H9 (cell line): ENCODE measurements at regions not wholly inside any gene's neighbourhood (a gene's known extent, or its start where the extent isn't known, plus 50 kb on each side); places are given as distances from the start of the nearest gene placed in this dataset.
"Not testable (repeated sequence)": the region's sequence is repeated elsewhere in the genome, so short reads cannot be mapped to it uniquely, and the experiment has no call there.

Experiments used
- DNase-seq: peaks from one replicate; pipeline ENCODE4 v3.0.0-alpha.2; 2017
- H2AFZ ChIP-seq: one replicate; pipeline ENCODE4 v1.6.1; 2013; ENCODE audit warnings: mild to moderate bottlenecking, low read length, control low read depth, moderate library complexity
- H2AK5ac ChIP-seq: 2 replicates; pipeline ENCODE4 v1.6.1; 2013; ENCODE audit warnings: low read length, control low read depth, mixed read lengths; ENCODE audit not compliant: insufficient read length
- H2BK120ac ChIP-seq: one replicate; pipeline ENCODE4 v1.6.1; 2013; ENCODE audit warnings: low read depth, mild to moderate bottlenecking, low read length, control low read depth, inconsistent platforms; ENCODE audit not compliant: poor library complexity, severe bottlenecking
- H2BK12ac ChIP-seq: 2 replicates; pipeline ENCODE4 v1.6.1; 2013; ENCODE audit warnings: low read length, control low read depth, mixed read lengths, low read depth; ENCODE audit not compliant: insufficient read length
- H2BK15ac ChIP-seq: 2 replicates; pipeline ENCODE4 v1.6.1; 2013; ENCODE audit warnings: low read depth, low read length, control low read depth
- H2BK20ac ChIP-seq: one replicate; pipeline ENCODE4 v1.6.1; 2013; ENCODE audit warnings: low read depth, mild to moderate bottlenecking, low read length, control low read depth, inconsistent platforms; ENCODE audit not compliant: poor library complexity, severe bottlenecking
- H2BK5ac ChIP-seq: 2 replicates; pipeline ENCODE4 v1.6.1; 2013; ENCODE audit warnings: low read length, control low read depth, mixed read lengths; ENCODE audit not compliant: insufficient read length
- H3K14ac ChIP-seq: 2 replicates; pipeline ENCODE4 v1.6.1; 2013; ENCODE audit warnings: low read length, control low read depth; ENCODE audit not compliant: insufficient read depth
- H3K18ac ChIP-seq: 2 replicates; pipeline ENCODE4 v1.6.1; 2013; ENCODE audit warnings: low read depth, mild to moderate bottlenecking, mixed read lengths, low read length, control low read depth; ENCODE audit not compliant: insufficient read length
- H3K23ac ChIP-seq: 2 replicates; pipeline ENCODE4 v1.6.1; 2013; ENCODE audit warnings: low read length, control low read depth, mixed read lengths, low read depth; ENCODE audit not compliant: insufficient read length
- H3K23me2 ChIP-seq: 2 replicates; pipeline ENCODE4 v1.6.1; 2013; ENCODE audit warnings: low read depth, mild to moderate bottlenecking, mixed read lengths, low read length, control low read depth; ENCODE audit not compliant: insufficient read length, poor library complexity, severe bottlenecking
- H3K27ac ChIP-seq: 2 replicates; pipeline ENCODE4 v1.5.1; 2013; ENCODE audit warnings: low read length, control low read depth, mixed read lengths, low read depth; ENCODE audit not compliant: insufficient read length
- H3K27me3 ChIP-seq: 2 replicates; pipeline ENCODE4 v1.6.1; 2013; ENCODE audit warnings: low read length, control low read depth, inconsistent platforms; ENCODE audit not compliant: insufficient read depth
- H3K4ac ChIP-seq: 2 replicates; pipeline ENCODE4 v1.6.1; 2013; ENCODE audit warnings: low read depth, mild to moderate bottlenecking, control low read depth, inconsistent platforms, low read length, moderate library complexity
- H3K4me1 ChIP-seq: 2 replicates; pipeline ENCODE4 v1.6.1; 2013; ENCODE audit warnings: low read length, control low read depth, inconsistent platforms; ENCODE audit not compliant: insufficient read depth
- H3K4me2 ChIP-seq: 2 replicates; pipeline ENCODE4 v1.6.1; 2013; ENCODE audit warnings: low read length, control low read depth, mixed read lengths; ENCODE audit not compliant: insufficient read length, insufficient read depth
- H3K56ac ChIP-seq: 2 replicates; pipeline ENCODE4 v1.6.1; 2013; ENCODE audit warnings: low read depth, mild to moderate bottlenecking, mixed read lengths, low read length, control low read depth; ENCODE audit not compliant: insufficient read length
- H3K79me1 ChIP-seq: 2 replicates; pipeline ENCODE4 v1.6.1; 2013; ENCODE audit warnings: low read depth, mild to moderate bottlenecking, moderate library complexity, low read length, control low read depth, inconsistent platforms; ENCODE audit not compliant: insufficient read depth, poor library complexity, severe bottlenecking
- H3K79me2 ChIP-seq: 2 replicates; pipeline ENCODE4 v1.6.1; 2013; ENCODE audit warnings: low read length, control low read depth, inconsistent platforms; ENCODE audit not compliant: insufficient read depth
- H3K9ac ChIP-seq: 2 replicates; pipeline ENCODE4 v1.6.1; 2013; ENCODE audit warnings: low read length, control low read depth, mixed read lengths; ENCODE audit not compliant: insufficient read length; ENCODE audit errors: extremely low read depth
- H3K9me3 ChIP-seq: one replicate; pipeline ENCODE4 v1.6.1; 2013; ENCODE audit warnings: low read depth, low read length, inconsistent platforms; ENCODE audit not compliant: control insufficient read depth
- H3T11ph ChIP-seq: one replicate; pipeline ENCODE4 v1.6.1; 2013; ENCODE audit warnings: mild to moderate bottlenecking, low read length, control low read depth, inconsistent platforms
- H4K20me1 ChIP-seq: one replicate; pipeline ENCODE4 v1.6.1; 2013; ENCODE audit not compliant: control insufficient read depth, insufficient read length, insufficient read depth
- H4K5ac ChIP-seq: 2 replicates; pipeline ENCODE4 v1.6.1; 2013; ENCODE audit warnings: low read depth, mild to moderate bottlenecking, mixed read lengths, low read length, control low read depth; ENCODE audit not compliant: insufficient read length
- H4K8ac ChIP-seq: replicated peaks from 2 replicates; pipeline ENCODE4 v1.6.1; 2013; ENCODE audit warnings: low read length, control low read depth, mixed read lengths, low read depth; ENCODE audit not compliant: insufficient read length
- H4K91ac ChIP-seq: 2 replicates; pipeline ENCODE4 v1.6.1; 2013; ENCODE audit warnings: low read depth, mild to moderate bottlenecking, moderate library complexity, mixed read lengths, low read length, control low read depth; ENCODE audit not compliant: insufficient read length
- H3K27ac Mint-ChIP-seq, 3 experiments: 2 replicates in 2 of 3; 3 replicates in 1 of 3; pipeline ENCODE4 v1.8.0; 2020 to 2021; ENCODE audit warnings: mixed read lengths in 3 of 3, mild to moderate bottlenecking in 1 of 3, moderate library complexity in 1 of 3
- H3K27me3 Mint-ChIP-seq: 2 replicates; pipeline ENCODE4 v1.8.0; 2021; ENCODE audit warnings: low read depth, mild to moderate bottlenecking, moderate library complexity, mixed read lengths
- H3K36me3 Mint-ChIP-seq, 3 experiments: 2 replicates in 2 of 3; 3 replicates in 1 of 3; pipeline ENCODE4 v1.8.0; 2020 to 2021; ENCODE audit warnings: low read depth in 3 of 3, mixed read lengths in 3 of 3; ENCODE audit not compliant: insufficient read depth in 1 of 3
- H3K4me1 Mint-ChIP-seq, 2 experiments: 2 replicates each; pipeline ENCODE4 v1.8.0; 2020; ENCODE audit warnings: mixed read lengths in 2 of 2
- H3K4me3 Mint-ChIP-seq, 2 experiments: 2 replicates in 1 of 2; 3 replicates in 1 of 2; pipeline ENCODE4 v1.8.0; 2020 to 2021; ENCODE audit warnings: mild to moderate bottlenecking in 2 of 2, mixed read lengths in 2 of 2, moderate library complexity in 1 of 2
- H3K9me3 Mint-ChIP-seq, 2 experiments: 2 replicates in 1 of 2; 3 replicates in 1 of 2; pipeline ENCODE4 v1.8.0; 2020; ENCODE audit warnings: mild to moderate bottlenecking in 2 of 2, mixed read lengths in 2 of 2, moderate library complexity in 1 of 2
- CTCF ChIP-seq: fragments of 200-600 bp; sonication (generic); conservative IDR thresholded peaks from 3 replicates; pipeline ENCODE4 v1.8.0; 2021; ENCODE audit warnings: antibody characterized with exemption, mild to moderate bottlenecking
- WGBS: extraction: QIAGEN DNeasy Blood & Tissue Kit; methylation state at CpG from one replicate; pipeline ENCODE4 v1.1.7; 2013; ENCODE audit warnings: missing lambda C conversion rate, low lambda C conversion rate, mixed read lengths; ENCODE audit not compliant: insufficient read length; ENCODE audit errors: extremely low coverage; 5-methylcytosine and 5-hydroxymethylcytosine counted together

DNA sequence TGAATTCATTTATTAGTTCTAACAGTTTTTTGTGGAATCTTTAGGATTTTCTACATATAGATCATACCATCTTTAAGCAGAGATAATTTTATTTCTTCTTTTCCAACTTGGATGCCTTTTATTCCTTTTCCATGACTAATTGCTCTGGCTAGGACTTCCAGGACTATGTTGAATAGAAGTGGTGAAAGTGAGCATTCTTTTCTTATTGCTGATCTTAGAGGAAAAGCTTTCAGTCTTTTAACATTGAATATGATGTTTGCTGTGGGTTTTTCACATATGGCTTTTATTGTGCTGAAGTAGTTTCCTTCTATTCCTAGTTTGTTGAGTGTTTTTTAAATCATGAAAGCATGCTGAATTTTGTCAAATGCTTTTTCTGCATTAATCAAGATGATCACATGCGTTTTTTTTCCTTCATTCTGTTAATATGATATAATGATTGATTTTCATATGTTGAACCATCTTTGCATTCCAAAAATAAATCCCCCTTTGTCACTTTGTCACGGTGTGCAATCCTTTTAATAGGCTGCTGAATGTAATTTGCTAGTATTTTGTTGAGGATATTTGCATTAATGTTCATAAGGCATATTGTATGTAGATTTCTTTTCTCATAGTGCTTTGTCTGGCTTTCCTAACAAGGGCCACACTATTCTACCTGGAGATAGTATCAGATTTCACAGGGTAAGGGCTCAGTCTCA is 92.9 kb downstream of the ZNF467 start:
- Histone ChIP-seq H3K56ac (no peak overlapping the region), H3K4me2 (no peak overlapping the region), H3K18ac (no peak overlapping the region), H2AK5ac (no peak overlapping the region), H3K27ac (no peak overlapping the region), H2BK15ac (no peak overlapping the region), H2BK20ac (no peak overlapping the region), H2BK12ac (no peak overlapping the region), H2BK5ac (no peak overlapping the region), H4K20me1 (no peaks in the 10 kb centered on the region), H3K27me3 (no peaks in the 10 kb centered on the region), H3K9me3 (no peaks in the 10 kb centered on the region), H4K8ac (no peak overlapping the region), H4K5ac (no peak overlapping the region), H3K14ac (no peak overlapping the region), H2BK120ac (no peak overlapping the region), H3K23ac (no peak overlapping the region), H3T11ph (no peak overlapping the region), H3K23me2 (no peaks in the 10 kb centered on the region), H3K4ac (no peak overlapping the region), H3K9ac (no peak overlapping the region), H3K79me2 (no peaks in the 10 kb centered on the region), H4K91ac (no peak overlapping the region), H2AFZ (no peak overlapping the region), H3K4me1 (peaks cover 4% of the 10 kb centered on the region; the same call in 1 of the 2 replicates), H3K79me1 (no peaks in the 10 kb centered on the region)
- no peaks in the 10 kb centered on the region; the same call in none of the 2 replicates for H3K27me3 Mint-ChIP-seq
- H3K9me3 Mint-ChIP-seq, result peaks cover 0 to 2% of the 10 kb centered on the region in 2 experiments; a peak in 3 of 5 replicates
- peaks cover 32 to 41% of the 10 kb centered on the region in 2 experiments for H3K4me1 Mint-ChIP-seq
- H3K36me3 Mint-ChIP-seq, result peaks cover 0 to 2% (median 0%) of the 10 kb centered on the region in 3 experiments; a peak in 1 of 7 replicates
- H3K4me3 Mint-ChIP-seq, result no peak overlapping the region
- TF ChIP-seq CTCF, result no peak
- no CpG with 5 or more reads among the region's 2 CpGs for WGBS
- DNase-seq, result no peak
- no peak overlapping the region; a peak in 1 of 7 replicates for H3K27ac Mint-ChIP-seq

- not testable (repeated sequence) for H3K14ac ChIP-seq, H3K27ac Mint-ChIP-seq, H3K79me1 ChIP-seq, H3K4me1 ChIP-seq, H2BK120ac ChIP-seq, H2BK15ac ChIP-seq, H4K8ac ChIP-seq, H3K27me3 ChIP-seq, H3K4me3 Mint-ChIP-seq, H4K91ac ChIP-seq, H3K36me3 Mint-ChIP-seq, H4K20me1 ChIP-seq, H3K4me2 ChIP-seq, H2BK20ac ChIP-seq, H2AFZ ChIP-seq, H3K27ac ChIP-seq, DNase-seq, H2BK5ac ChIP-seq, H3K79me2 ChIP-seq, H3K9me3 Mint-ChIP-seq, H3K23ac ChIP-seq, H2BK12ac ChIP-seq, H3K4ac ChIP-seq, H2AK5ac ChIP-seq, H3K9ac ChIP-seq, H3K23me2 ChIP-seq, H3K18ac ChIP-seq, H3K4me1 Mint-ChIP-seq, H3T11ph ChIP-seq, H3K27me3 Mint-ChIP-seq, H3K9me3 ChIP-seq, H4K5ac ChIP-seq, H3K56ac ChIP-seq
- WGBS, result no CpG with 5 or more reads among the region's 10 CpGs
These were observed 98.5 kb downstream of the ZNF467 start for GRCh38 chr7:149674728-149675385.
